Endothelial cell of umbilical vein (primary cell): ENCODE measurements at regions not wholly inside any gene's neighbourhood (a gene's known extent, or its start where the extent isn't known, plus 50 kb on each side); places are given as distances from the start of the nearest gene placed in this dataset.

ENCODE experiments used
- EZH2 ChIP-seq: IDR thresholded peaks from 2 replicates; pipeline ENCODE4 v1.6.1; 2012; ENCODE audit warnings: borderline replicate concordance, low read depth, mild to moderate bottlenecking, moderate library complexity, low read length, inconsistent platforms; ENCODE audit not compliant: severe bottlenecking
- POLR2A ChIP-seq: IDR thresholded peaks from 2 replicates; pipeline ENCODE4 v1.6.1; 2012; ENCODE audit warnings: low read depth, mild to moderate bottlenecking, control low read depth, low read length
- TF ChIP-seq, protein P1 (sequence below), 2 donors: IDR thresholded peaks; 1 replicate in 1 of 2; 2 replicates in 1 of 2; pipeline ENCODE4 v1.5.1; 2011; ENCODE audit warnings: low read length in 2 of 2, mild to moderate bottlenecking in 2 of 2, moderate library complexity in 2 of 2, control low read depth in 1 of 2, inconsistent platforms in 1 of 2, low read depth in 1 of 2; ENCODE audit not compliant: insufficient read depth in 1 of 2; ENCODE audit errors: extremely low read depth in 1 of 2

DNA sequence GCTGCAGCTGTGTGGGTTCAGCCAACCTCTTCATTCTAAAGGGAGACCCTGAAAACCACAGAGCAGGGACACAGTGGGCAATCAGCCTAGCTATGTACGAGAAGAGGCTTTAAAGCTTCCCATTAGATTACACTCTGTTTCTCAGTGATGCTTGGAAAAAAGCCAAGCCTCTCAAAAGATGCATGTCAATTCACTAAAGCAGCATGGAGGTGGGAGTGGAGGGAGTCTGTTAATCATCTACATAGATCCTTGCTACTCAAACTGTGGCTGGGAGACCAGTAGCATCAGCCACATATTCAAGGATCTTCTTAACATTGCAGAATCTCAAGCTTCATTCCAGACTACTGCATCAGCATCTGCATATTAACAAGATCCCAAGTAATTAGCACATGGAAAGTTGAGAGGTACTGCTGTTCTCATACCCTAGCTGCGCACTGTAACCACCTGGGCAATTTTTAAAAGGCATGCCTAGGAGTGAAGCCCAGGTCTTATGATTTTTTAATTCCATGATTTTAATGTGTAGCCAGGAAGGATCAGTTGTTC is 305.9 kb downstream of the PMP22 start:
- TF ChIP-seq, protein P1, sequence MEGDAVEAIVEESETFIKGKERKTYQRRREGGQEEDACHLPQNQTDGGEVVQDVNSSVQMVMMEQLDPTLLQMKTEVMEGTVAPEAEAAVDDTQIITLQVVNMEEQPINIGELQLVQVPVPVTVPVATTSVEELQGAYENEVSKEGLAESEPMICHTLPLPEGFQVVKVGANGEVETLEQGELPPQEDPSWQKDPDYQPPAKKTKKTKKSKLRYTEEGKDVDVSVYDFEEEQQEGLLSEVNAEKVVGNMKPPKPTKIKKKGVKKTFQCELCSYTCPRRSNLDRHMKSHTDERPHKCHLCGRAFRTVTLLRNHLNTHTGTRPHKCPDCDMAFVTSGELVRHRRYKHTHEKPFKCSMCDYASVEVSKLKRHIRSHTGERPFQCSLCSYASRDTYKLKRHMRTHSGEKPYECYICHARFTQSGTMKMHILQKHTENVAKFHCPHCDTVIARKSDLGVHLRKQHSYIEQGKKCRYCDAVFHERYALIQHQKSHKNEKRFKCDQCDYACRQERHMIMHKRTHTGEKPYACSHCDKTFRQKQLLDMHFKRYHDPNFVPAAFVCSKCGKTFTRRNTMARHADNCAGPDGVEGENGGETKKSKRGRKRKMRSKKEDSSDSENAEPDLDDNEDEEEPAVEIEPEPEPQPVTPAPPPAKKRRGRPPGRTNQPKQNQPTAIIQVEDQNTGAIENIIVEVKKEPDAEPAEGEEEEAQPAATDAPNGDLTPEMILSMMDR (IDR thresholded peaks at IDR 0.05; ENCODE audit: extremely low read depth in 1 of 2, insufficient read depth in 1 of 2, low read depth in 1 of 2, low read length in 2 of 2): no peak
- TF ChIP-seq POLR2A (no peak), EZH2 (no peak)
